ENCODE measurements at regions not wholly inside any gene's neighbourhood (a gene's known extent, or its start where the extent isn't known, plus 50 kb on each side); places are given as distances from the start of the nearest gene placed in this dataset.

DNA sequence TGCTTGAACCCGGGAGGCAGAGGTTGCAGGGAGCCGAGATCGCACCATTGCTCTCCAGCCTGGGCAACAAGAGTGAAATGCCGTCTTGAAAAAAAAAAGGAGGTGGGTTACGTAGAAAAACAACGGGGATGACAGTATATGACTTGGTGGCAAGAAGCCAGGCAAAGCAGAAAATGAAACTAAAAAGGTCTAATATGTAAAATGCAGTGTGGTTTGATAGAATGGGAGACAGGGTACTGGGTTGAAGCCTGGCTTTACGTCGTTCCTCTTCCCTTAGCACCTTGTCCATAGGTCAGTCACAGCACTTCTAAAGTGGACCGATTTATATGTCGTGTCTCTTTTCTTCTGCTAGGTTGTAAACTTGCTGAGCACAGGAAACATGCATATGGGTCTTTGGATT is 274.9 kb upstream of the ZC3H12C start:
- no peak overlapping the region for H3K4me3 ChIP-seq (ENCODE audit: low read length in 2 of 2)
- no peaks in the 10 kb centered on the region for H3K36me3 Mint-ChIP-seq
- no peak overlapping the region for H3K27ac ChIP-seq (ENCODE audit: low read depth, low read length)
- peak overlapping the region in 7 of 8 donors; percentile 8 to 76 (median 68) for H3K4me3 Mint-ChIP-seq
- H3K27ac Mint-ChIP-seq, result no peak overlapping the region
- no peaks in the 10 kb centered on the region for H3K36me3 ChIP-seq (ENCODE audit: insufficient read depth, low read length)
- H3K9me3 ChIP-seq (ENCODE audit: control insufficient read depth in 1 of 2, low read length in 2 of 2), result no peaks in the 10 kb centered on the region
- peaks cover 0 to 2% of the 10 kb centered on the region in 2 donors for H3K27me3 Mint-ChIP-seq
- peaks cover 0 to 11% (median 3%) of the 10 kb centered on the region in 4 donors for H3K4me1 Mint-ChIP-seq
- ChIA-PET CTCF (ENCODE audit: partially characterized antibody) (no interaction called here), POLR2A (ENCODE audit: partially characterized antibody) (no interaction called here)
- no peak for DNase-seq
- no peaks in the 10 kb centered on the region for H3K27me3 ChIP-seq (ENCODE audit: insufficient read depth, low read length)
- H3K9me3 Mint-ChIP-seq, result peaks cover 0 to 4% (median 0%) of the 10 kb centered on the region in 8 donors
- H3K4me1 ChIP-seq (ENCODE audit: insufficient read depth, low read length), result no peaks in the 10 kb centered on the region
- intact Hi-C loops (cut with micrococcal nuclease), result no loop called here

DNA sequence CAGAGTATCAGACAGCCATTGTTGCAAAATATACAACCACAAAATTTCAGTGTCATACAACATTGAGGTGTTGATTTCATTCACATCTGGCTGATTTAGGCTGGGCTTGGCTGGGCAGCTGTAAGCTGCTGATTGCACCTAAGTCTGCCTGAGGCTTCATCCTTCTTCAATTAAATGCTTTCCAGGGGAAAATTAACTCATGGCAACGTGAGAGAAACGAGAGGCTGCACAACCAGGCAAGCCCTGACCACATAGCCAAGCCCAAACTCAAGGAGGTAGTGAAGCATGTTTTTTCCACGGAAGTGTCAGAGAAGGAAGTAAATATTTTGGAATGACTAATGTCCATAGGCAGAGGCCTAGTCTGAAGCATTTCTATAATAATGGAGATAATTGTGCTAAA is 273.8 kb upstream of the ZC3H12C start:
- Mint-ChIP-seq H3K9me3 (peaks cover 0 to 5% (median 0%) of the 10 kb centered on the region in 8 donors), H3K4me3 (no peak overlapping the region), H3K27me3 (peaks cover 0 to 2% of the 10 kb centered on the region in 2 donors), H3K27ac (no peak overlapping the region), H3K4me1 (peaks cover 0 to 11% (median 3%) of the 10 kb centered on the region in 4 donors), H3K36me3 (no peaks in the 10 kb centered on the region)
- Histone ChIP-seq H3K36me3 (ENCODE audit: insufficient read depth, low read length) (no peaks in the 10 kb centered on the region), H3K27ac (ENCODE audit: low read depth, low read length) (no peak overlapping the region), H3K27me3 (ENCODE audit: insufficient read depth, low read length) (no peaks in the 10 kb centered on the region), H3K4me3 (ENCODE audit: low read length in 2 of 2) (no peak overlapping the region), H3K4me1 (ENCODE audit: insufficient read depth, low read length) (no peaks in the 10 kb centered on the region), H3K9me3 (ENCODE audit: control insufficient read depth in 1 of 2, low read length in 2 of 2) (no peaks in the 10 kb centered on the region)
- ChIA-PET CTCF (ENCODE audit: partially characterized antibody) (no interaction called here), POLR2A (ENCODE audit: partially characterized antibody) (no interaction called here)
- no peak for DNase-seq
- intact Hi-C loops (cut with micrococcal nuclease), result no loop called here

- Histone ChIP-seq H3K9me3 (ENCODE audit: control insufficient read depth in 1 of 2, low read length in 2 of 2) (no peaks in the 10 kb centered on the region), H3K4me1 (ENCODE audit: insufficient read depth, low read length) (no peaks in the 10 kb centered on the region), H3K36me3 (ENCODE audit: insufficient read depth, low read length) (no peaks in the 10 kb centered on the region), H3K27ac (ENCODE audit: low read depth, low read length) (no peak overlapping the region), H3K27me3 (ENCODE audit: insufficient read depth, low read length) (no peaks in the 10 kb centered on the region), H3K4me3 (ENCODE audit: low read length in 2 of 2) (no peak overlapping the region)
- Mint-ChIP-seq H3K9me3 (peaks cover 0 to 3% (median 0%) of the 10 kb centered on the region in 8 donors), H3K27me3 (peaks cover 0 to 2% of the 10 kb centered on the region in 2 donors), H3K27ac (no peak overlapping the region), H3K4me3 (no peak overlapping the region), H3K36me3 (no peaks in the 10 kb centered on the region), H3K4me1 (peaks cover 0 to 11% (median 3%) of the 10 kb centered on the region in 4 donors)
- DNase-seq, result no peak
- ChIA-PET CTCF (ENCODE audit: partially characterized antibody) (no interaction called here), POLR2A (ENCODE audit: partially characterized antibody) (no interaction called here)
- intact Hi-C loops (cut with micrococcal nuclease), result no loop called here
These were observed 271.7 kb upstream of the ZC3H12C start for GRCh38 chr11:109821511-109821910.

DNA sequence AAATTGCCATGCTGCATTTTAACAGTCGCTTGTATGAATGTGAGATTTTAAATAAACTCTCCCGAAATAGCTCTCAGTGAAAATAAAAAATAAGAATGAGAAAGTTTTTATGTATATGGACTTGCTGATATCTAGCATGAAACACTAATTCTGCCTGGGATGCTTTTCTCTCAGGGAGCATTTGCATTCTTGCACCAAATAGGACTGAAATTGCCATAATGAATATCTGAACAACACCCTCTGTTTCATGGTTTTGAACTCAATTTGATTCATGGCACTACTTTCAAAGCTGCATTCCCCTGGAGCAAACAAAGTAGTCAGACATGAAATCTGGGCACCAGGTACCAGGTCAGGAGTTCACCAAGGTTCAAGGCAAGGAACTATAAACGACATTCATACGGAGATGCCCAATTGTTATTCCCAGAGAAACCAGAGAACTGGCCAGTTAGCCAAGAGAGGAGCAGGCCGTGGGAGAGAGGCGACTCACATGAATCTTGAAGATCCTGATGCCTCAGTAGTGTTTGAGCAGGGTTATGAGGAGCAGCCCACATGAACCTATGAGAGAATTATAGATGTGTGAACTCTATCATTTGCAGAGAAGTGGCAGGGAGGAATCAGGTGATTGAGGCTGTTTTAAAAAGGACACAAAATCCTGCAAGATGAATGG is 270.6 kb upstream of the ZC3H12C start:
- H3K4me1 ChIP-seq (ENCODE audit: insufficient read depth, low read length), result no peaks in the 10 kb centered on the region
- intact Hi-C loops (cut with micrococcal nuclease), result no loop called here
- no peaks in the 10 kb centered on the region for H3K9me3 ChIP-seq (ENCODE audit: control insufficient read depth in 1 of 2, low read length in 2 of 2)
- H3K27me3 Mint-ChIP-seq, result peaks cover 0 to 2% of the 10 kb centered on the region in 2 donors
- no peaks in the 10 kb centered on the region for H3K36me3 Mint-ChIP-seq
- ChIA-PET POLR2A (ENCODE audit: partially characterized antibody) (no interaction called here), CTCF (ENCODE audit: partially characterized antibody) (no interaction called here)
- no peak for DNase-seq
- H3K9me3 Mint-ChIP-seq, result peaks cover 0 to 3% (median 0%) of the 10 kb centered on the region in 8 donors
- no peaks in the 10 kb centered on the region for H3K27me3 ChIP-seq (ENCODE audit: insufficient read depth, low read length)
- no peaks in the 10 kb centered on the region for H3K36me3 ChIP-seq (ENCODE audit: insufficient read depth, low read length)
- no peak overlapping the region for H3K27ac Mint-ChIP-seq
- H3K4me1 Mint-ChIP-seq, result peaks cover 0 to 11% (median 3%) of the 10 kb centered on the region in 4 donors
- no peak overlapping the region for H3K4me3 ChIP-seq (ENCODE audit: low read length in 2 of 2)
- H3K27ac ChIP-seq (ENCODE audit: low read depth, low read length), result no peak overlapping the region
- no peak overlapping the region for H3K4me3 Mint-ChIP-seq

DNA sequence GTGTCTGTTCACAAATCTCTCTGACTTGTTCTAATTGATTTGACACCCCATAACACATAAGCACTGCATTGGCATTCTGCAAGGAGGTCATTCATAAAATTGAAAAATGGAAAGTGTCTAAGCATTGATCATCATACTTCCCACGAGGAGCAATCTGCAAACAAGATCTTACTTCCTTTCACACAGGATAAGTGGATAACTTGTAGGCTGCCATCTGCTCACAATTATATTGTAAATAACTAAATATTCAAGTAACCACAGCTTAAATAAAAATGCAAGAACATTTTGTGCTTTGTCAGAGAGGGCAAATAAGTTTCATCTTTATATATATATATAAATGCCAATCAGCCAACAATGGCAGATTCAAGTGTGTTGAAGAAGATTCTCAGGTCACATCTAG is 264.8 kb upstream of the ZC3H12C start:
- no peaks in the 10 kb centered on the region for H3K4me1 Mint-ChIP-seq
- no peak for DNase-seq
- no peaks in the 10 kb centered on the region for H3K36me3 ChIP-seq (ENCODE audit: insufficient read depth, low read length)
- no peaks in the 10 kb centered on the region for H3K9me3 ChIP-seq (ENCODE audit: control insufficient read depth in 1 of 2, low read length in 2 of 2)
- ChIA-PET CTCF (ENCODE audit: partially characterized antibody) (no interaction called here), POLR2A (ENCODE audit: partially characterized antibody) (no interaction called here)
- no peak overlapping the region for H3K4me3 ChIP-seq (ENCODE audit: low read length in 2 of 2)
- no peak overlapping the region for H3K4me3 Mint-ChIP-seq
- no peaks in the 10 kb centered on the region for H3K4me1 ChIP-seq (ENCODE audit: insufficient read depth, low read length)
- no peak overlapping the region for H3K27ac ChIP-seq (ENCODE audit: low read depth, low read length)
- H3K27me3 ChIP-seq (ENCODE audit: insufficient read depth, low read length), result no peaks in the 10 kb centered on the region
- no peaks in the 10 kb centered on the region for H3K27me3 Mint-ChIP-seq
- intact Hi-C loops (cut with micrococcal nuclease), result no loop called here
- no peaks in the 10 kb centered on the region for H3K36me3 Mint-ChIP-seq
- H3K9me3 Mint-ChIP-seq, result peaks cover 0 to 3% (median under 1%) of the 10 kb centered on the region in 8 donors
- H3K27ac Mint-ChIP-seq, result no peak overlapping the region

DNA sequence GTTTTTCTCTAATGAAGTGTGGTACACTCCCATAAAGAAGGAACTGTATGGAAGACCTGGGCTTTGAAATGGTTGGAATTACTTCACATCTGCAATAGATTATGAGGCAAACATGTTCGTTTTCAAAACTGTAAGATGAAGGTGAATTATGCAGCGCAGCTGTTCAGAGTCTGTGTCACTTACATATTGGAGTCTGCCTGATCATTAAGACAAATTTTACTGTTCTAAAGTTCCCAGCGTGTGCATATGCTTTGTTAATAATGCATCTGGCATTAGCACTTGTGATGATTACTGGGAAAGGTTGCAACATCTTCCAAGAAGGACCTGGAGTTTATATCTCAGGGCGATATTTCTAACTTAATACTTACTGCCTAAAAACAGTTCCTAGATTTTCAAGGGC is 255.2 kb upstream of the ZC3H12C start:
- intact Hi-C loops (cut with micrococcal nuclease), result no loop called here
- Mint-ChIP-seq H3K4me3 (no peak overlapping the region), H3K9me3 (peaks cover 0 to 12% (median 2%) of the 10 kb centered on the region in 8 donors), H3K27ac (no peak overlapping the region), H3K4me1 (no peaks in the 10 kb centered on the region), H3K27me3 (peaks cover 1 to 2% of the 10 kb centered on the region in 2 donors), H3K36me3 (no peaks in the 10 kb centered on the region)
- Histone ChIP-seq H3K27ac (ENCODE audit: low read depth, low read length) (no peak overlapping the region), H3K4me3 (ENCODE audit: low read length in 2 of 2) (no peak overlapping the region), H3K36me3 (ENCODE audit: insufficient read depth, low read length) (no peaks in the 10 kb centered on the region), H3K4me1 (ENCODE audit: insufficient read depth, low read length) (no peaks in the 10 kb centered on the region), H3K9me3 (ENCODE audit: control insufficient read depth in 1 of 2, low read length in 2 of 2) (no peaks in the 10 kb centered on the region), H3K27me3 (ENCODE audit: insufficient read depth, low read length) (no peaks in the 10 kb centered on the region)
- no peak for DNase-seq
- ChIA-PET CTCF (ENCODE audit: partially characterized antibody) (no interaction called here), POLR2A (ENCODE audit: partially characterized antibody) (no interaction called here)

DNA sequence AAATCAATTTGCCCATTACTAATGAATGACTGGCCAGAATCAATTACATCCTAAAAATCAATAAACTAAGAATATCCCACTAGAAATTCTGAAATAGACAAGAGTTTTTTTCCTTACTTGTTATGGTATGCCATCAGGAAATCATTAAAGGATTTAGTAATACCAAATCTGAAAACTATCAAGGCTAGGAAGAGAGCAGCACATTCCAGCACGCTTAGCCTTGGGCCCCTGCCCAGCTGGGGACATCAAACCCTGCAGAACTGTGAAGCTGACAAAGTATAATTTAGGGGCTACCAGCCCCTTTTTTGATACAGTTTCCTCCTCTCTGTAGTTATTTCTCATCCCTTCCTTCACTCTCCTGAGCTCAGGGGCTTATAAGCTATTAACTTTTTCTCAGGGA is 247.8 kb upstream of the ZC3H12C start:
- H3K4me3 Mint-ChIP-seq, result no peak overlapping the region
- Histone ChIP-seq H3K36me3 (ENCODE audit: insufficient read depth, low read length) (no peaks in the 10 kb centered on the region), H3K4me1 (ENCODE audit: insufficient read depth, low read length) (no peaks in the 10 kb centered on the region), H3K4me3 (ENCODE audit: low read length in 2 of 2) (no peak overlapping the region), H3K27me3 (ENCODE audit: insufficient read depth, low read length) (no peaks in the 10 kb centered on the region), H3K27ac (ENCODE audit: low read depth, low read length) (no peak overlapping the region), H3K9me3 (ENCODE audit: control insufficient read depth in 1 of 2, low read length in 2 of 2) (no peaks in the 10 kb centered on the region)
- no peak for DNase-seq
- intact Hi-C loops (cut with micrococcal nuclease), result no loop called here
- CTCF ChIA-PET (ENCODE audit: partially characterized antibody), result no interaction called here
- H3K4me1 Mint-ChIP-seq, result no peaks in the 10 kb centered on the region
- H3K27me3 Mint-ChIP-seq, result peaks cover 0 to 2% of the 10 kb centered on the region in 2 donors
- no peak overlapping the region for H3K27ac Mint-ChIP-seq
- no peaks in the 10 kb centered on the region for H3K36me3 Mint-ChIP-seq
- peaks cover 0 to 7% (median 0%) of the 10 kb centered on the region in 8 donors for H3K9me3 Mint-ChIP-seq
- POLR2A ChIA-PET (ENCODE audit: partially characterized antibody), result no interaction called here

DNA sequence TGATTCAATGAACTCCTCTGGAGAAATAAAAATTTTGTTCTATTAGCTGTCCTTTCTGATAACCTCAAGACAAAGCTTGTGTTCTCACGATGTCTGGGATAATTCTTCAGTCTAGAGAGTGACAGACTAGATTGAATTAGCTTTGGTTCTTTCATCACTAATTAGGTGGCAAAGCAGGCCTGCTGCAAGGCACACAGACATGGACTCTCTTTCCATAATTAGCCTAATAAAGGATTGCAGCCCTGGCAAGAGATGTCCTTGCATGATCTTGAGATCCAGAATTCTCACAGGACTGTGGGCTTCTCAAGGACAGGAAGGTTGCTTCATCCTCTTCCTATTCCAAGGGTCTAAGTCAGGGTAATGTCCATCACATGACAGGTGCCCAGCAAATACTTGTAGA is 245.6 kb upstream of the ZC3H12C start:
- Mint-ChIP-seq H3K36me3 (no peaks in the 10 kb centered on the region), H3K9me3 (peaks cover 0 to 3% (median 0%) of the 10 kb centered on the region in 8 donors), H3K27me3 (peaks cover 0 to 2% of the 10 kb centered on the region in 2 donors), H3K4me3 (no peak overlapping the region), H3K4me1 (no peaks in the 10 kb centered on the region), H3K27ac (no peak overlapping the region)
- H3K9me3 ChIP-seq (ENCODE audit: control insufficient read depth in 1 of 2, low read length in 2 of 2), result no peaks in the 10 kb centered on the region
- H3K27ac ChIP-seq (ENCODE audit: low read depth, low read length), result no peak overlapping the region
- ChIA-PET CTCF (ENCODE audit: partially characterized antibody) (no interaction called here), POLR2A (ENCODE audit: partially characterized antibody) (no interaction called here)
- no peaks in the 10 kb centered on the region for H3K36me3 ChIP-seq (ENCODE audit: insufficient read depth, low read length)
- DNase-seq, result no peak
- intact Hi-C loops (cut with micrococcal nuclease), result no loop called here
- no peaks in the 10 kb centered on the region for H3K4me1 ChIP-seq (ENCODE audit: insufficient read depth, low read length)
- H3K27me3 ChIP-seq (ENCODE audit: insufficient read depth, low read length), result no peaks in the 10 kb centered on the region
- H3K4me3 ChIP-seq (ENCODE audit: low read length in 2 of 2), result no peak overlapping the region

Measured in CD4-positive, alpha-beta memory T cell (primary cell).